Breast epithelium (tissue), 3 donors: ENCODE measurements at regions not wholly inside any gene's neighbourhood (a gene's known extent, or its start where the extent isn't known, plus 50 kb on each side); places are given as distances from the start of the nearest gene placed in this dataset.

Experiments
- POLR2A ChIP-seq: fragments of 450-650 bp; IDR thresholded peaks from one replicate; pipeline ENCODE4 v1.6.1; 2016; ENCODE audit warnings: antibody characterized with exemption, mild to moderate bottlenecking, moderate library complexity
- POLR2AphosphoS5 ChIP-seq, 3 donors: sonication (generic); formaldehyde crosslinking; IDR thresholded peaks; one replicate each; pipeline ENCODE4 v1.6.1; 2017; ENCODE audit warnings: antibody characterized with exemption in 3 of 3
- TF ChIP-seq, protein P1 (sequence below), 3 donors: fragments of 450-650 bp; IDR thresholded peaks; one replicate each; pipeline ENCODE4 v1.5.1; 2016 to 2017; ENCODE audit warnings: antibody characterized with exemption in 3 of 3, mild to moderate bottlenecking in 3 of 3, moderate library complexity in 3 of 3

DNA sequence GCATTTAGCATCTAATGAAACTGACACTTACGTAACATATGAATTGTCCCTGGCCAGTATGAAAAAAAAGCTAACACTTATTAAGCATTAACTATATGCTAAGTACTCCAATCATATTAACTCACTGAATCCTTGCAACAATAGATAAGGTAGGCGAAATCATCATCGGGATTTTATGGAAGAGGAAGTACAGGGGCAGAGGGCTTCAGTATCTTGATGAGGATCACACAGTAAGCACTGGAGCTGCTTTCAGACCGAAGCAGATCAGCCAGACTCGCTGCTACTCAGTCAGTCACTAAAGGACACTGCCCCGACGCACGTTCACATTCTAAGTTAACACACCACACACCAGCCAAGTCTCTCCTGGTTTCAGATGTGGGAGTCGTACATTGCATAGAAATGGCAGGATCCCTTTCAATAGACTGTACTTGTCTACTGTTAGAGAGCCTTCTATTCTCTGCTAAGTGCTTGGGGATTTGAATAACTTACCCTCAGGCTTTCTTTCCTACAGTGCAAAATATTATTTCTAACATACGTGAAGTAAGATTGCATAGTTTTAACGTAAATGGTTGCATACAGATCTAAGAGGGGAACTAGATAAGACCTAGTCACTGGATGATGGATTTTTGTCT is 540.2 kb upstream of the TENM3 start:
- TF ChIP-seq, protein P1, sequence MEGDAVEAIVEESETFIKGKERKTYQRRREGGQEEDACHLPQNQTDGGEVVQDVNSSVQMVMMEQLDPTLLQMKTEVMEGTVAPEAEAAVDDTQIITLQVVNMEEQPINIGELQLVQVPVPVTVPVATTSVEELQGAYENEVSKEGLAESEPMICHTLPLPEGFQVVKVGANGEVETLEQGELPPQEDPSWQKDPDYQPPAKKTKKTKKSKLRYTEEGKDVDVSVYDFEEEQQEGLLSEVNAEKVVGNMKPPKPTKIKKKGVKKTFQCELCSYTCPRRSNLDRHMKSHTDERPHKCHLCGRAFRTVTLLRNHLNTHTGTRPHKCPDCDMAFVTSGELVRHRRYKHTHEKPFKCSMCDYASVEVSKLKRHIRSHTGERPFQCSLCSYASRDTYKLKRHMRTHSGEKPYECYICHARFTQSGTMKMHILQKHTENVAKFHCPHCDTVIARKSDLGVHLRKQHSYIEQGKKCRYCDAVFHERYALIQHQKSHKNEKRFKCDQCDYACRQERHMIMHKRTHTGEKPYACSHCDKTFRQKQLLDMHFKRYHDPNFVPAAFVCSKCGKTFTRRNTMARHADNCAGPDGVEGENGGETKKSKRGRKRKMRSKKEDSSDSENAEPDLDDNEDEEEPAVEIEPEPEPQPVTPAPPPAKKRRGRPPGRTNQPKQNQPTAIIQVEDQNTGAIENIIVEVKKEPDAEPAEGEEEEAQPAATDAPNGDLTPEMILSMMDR (IDR thresholded peaks at IDR 0.05), result no peak
- TF ChIP-seq POLR2A (no peak), POLR2AphosphoS5 (IDR thresholded peaks at IDR 0.05) (no peak)
